Upper lobe of right lung (tissue), 1 donor: ENCODE measurements at regions not wholly inside any gene's neighbourhood (a gene's known extent, or its start where the extent isn't known, plus 50 kb on each side); places are given as distances from the start of the nearest gene placed in this dataset.

Experiments used
- ATAC-seq: fragments of 200-7000 bp; cut with Tn5 transposase; one replicate; pipeline ENCODE4 v1.9.1; 2020; ENCODE audit warnings: mild to moderate bottlenecking, moderate library complexity
- DNase-seq: peaks from one replicate; pipeline ENCODE4 v3.0.0-alpha.2; 2020
- H3K27ac ChIP-seq: fragments of 200-600 bp; one replicate; pipeline ENCODE4 v1.8.0; 2022
- H3K27me3 ChIP-seq: fragments of 200-600 bp; one replicate; pipeline ENCODE4 v1.8.0; 2022; ENCODE audit warnings: mild to moderate bottlenecking
- H3K36me3 ChIP-seq: fragments of 200-600 bp; one replicate; pipeline ENCODE4 v1.8.0; 2022
- H3K4me1 ChIP-seq: fragments of 200-600 bp; one replicate; pipeline ENCODE4 v1.8.0; 2022
- H3K4me3 ChIP-seq: fragments of 200-600 bp; one replicate; pipeline ENCODE4 v1.8.0; 2022; ENCODE audit warnings: mild to moderate bottlenecking
- H3K9me3 ChIP-seq: fragments of 200-600 bp; one replicate; pipeline ENCODE4 v1.8.0; 2022
- CTCF ChIP-seq: fragments of 200-600 bp; IDR thresholded peaks from one replicate; pipeline ENCODE4 v1.8.0; 2022; ENCODE audit warnings: antibody characterized with exemption
- intact Hi-C: fragments of 100-400 bp; cut with DNase I; formaldehyde crosslinking; loops from one replicate; pipeline ENCODE4 v1.11.0; 2022
- donor health status: DM: no; HTN: yes; CAD: no; lungs with severe emphysema.

DNA sequence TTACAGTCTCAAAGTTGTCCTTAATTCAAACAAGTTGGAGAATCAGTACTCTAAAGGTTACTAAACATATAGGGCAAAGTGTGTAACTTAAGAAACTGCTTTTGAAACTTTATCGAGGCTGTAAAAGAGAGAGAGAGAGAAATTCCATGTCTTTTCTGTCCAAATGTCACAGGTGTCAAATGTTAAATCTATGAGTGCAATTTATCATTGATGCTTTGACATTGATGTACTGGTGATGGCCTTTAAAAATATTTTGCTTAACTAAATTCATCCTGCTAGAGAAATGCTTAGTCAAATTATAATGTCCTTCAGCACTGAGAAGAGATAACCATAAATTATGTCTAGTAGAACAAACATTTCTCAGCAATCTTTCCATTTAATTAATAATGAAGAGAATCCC lies 1602.1 kb upstream of the TMEFF2 start:
- Histone ChIP-seq H3K36me3 (no peaks in the 10 kb centered on the region), H3K9me3 (no peaks in the 10 kb centered on the region), H3K4me3 (no peak overlapping the region), H3K4me1 (no peaks in the 10 kb centered on the region), H3K27ac (no peak overlapping the region), H3K27me3 (no peaks in the 10 kb centered on the region)
- TF ChIP-seq CTCF = no peak
- DNase-seq = no peak
- ATAC-seq = no peak
- intact Hi-C loops = no loop called here

DNA sequence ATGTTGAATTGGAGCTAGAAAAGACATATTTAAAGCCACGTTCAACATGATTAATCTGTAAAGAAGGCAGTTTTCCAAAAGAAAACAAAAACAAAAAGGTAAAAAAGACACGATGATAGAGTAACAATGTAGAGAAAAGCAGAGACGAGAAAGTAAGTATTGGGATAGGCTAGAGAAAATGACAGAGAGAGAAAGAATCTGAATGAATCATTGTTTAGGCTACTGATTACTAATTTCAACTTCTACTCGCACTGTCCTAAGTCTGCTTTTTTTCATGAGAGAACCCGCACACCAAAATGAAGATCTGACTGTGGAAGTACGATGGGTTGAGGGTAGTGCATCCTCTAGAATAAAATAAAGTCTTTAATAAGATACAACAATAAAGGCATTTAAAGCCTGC lies 1599.2 kb upstream of the TMEFF2 start:
- intact Hi-C loops = no loop called here
- H3K9me3 ChIP-seq = no peaks in the 10 kb centered on the region
- ATAC-seq (no peak), DNase-seq (no peak)
- no peak overlapping the region for H3K27ac ChIP-seq
- no peaks in the 10 kb centered on the region for H3K27me3 ChIP-seq
- TF ChIP-seq CTCF = no peak
- H3K4me1 ChIP-seq = no peaks in the 10 kb centered on the region
- H3K36me3 ChIP-seq = no peaks in the 10 kb centered on the region
- H3K4me3 ChIP-seq = no peak overlapping the region

DNA sequence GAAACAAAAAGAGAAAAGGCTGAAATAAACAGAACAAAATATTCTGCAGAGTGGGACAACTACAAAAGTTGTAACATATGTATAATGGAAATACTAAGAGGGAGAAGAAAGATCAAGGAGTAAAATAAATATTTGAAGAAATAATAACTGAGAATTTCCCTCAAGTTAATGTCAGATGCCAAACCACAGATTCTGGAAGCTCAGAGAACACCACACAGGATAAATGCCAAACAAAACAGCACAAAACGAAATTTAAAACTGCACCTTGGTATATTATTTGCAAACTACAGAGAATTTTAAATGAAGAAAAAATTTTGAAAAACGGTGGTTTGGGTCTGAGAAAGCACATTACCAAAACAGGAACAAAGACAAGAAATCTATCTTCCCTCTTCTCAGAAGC lies 1588.9 kb upstream of the TMEFF2 start:
- H3K4me1 ChIP-seq = no peaks in the 10 kb centered on the region
- intact Hi-C loops = no loop called here
- no peaks in the 10 kb centered on the region for H3K9me3 ChIP-seq
- TF ChIP-seq CTCF = no peak
- no peaks in the 10 kb centered on the region for H3K36me3 ChIP-seq
- DNase-seq (no peak), ATAC-seq (no peak)
- no peaks in the 10 kb centered on the region for H3K27me3 ChIP-seq
- no peak overlapping the region for H3K4me3 ChIP-seq
- H3K27ac ChIP-seq = no peak overlapping the region

- no peaks in the 10 kb centered on the region for H3K36me3 ChIP-seq
- H3K9me3 ChIP-seq = no peaks in the 10 kb centered on the region
- DNase-seq (no peak), ATAC-seq (no peak)
- no peaks in the 10 kb centered on the region for H3K27me3 ChIP-seq
- intact Hi-C loops = no loop called here
- H3K4me3 ChIP-seq = no peak overlapping the region
- no peaks in the 10 kb centered on the region for H3K4me1 ChIP-seq
- no peak for TF ChIP-seq CTCF
- no peak overlapping the region for H3K27ac ChIP-seq
Observed at GRCh38 chr2:193778293-193778692, 1583.6 kb upstream of the TMEFF2 start.

- ATAC-seq (no peak), DNase-seq (no peak)
- no peak overlapping the region for H3K27ac ChIP-seq
- H3K36me3 ChIP-seq = no peaks in the 10 kb centered on the region
- H3K4me3 ChIP-seq = no peak overlapping the region
- TF ChIP-seq CTCF = no peak
- intact Hi-C loops = no loop called here
- H3K27me3 ChIP-seq = no peaks in the 10 kb centered on the region
- no peaks in the 10 kb centered on the region for H3K9me3 ChIP-seq
- H3K4me1 ChIP-seq = no peaks in the 10 kb centered on the region
Observed at GRCh38 chr2:193776988-193777387, 1582.3 kb upstream of the TMEFF2 start.

- Histone ChIP-seq H3K36me3 (no peaks in the 10 kb centered on the region), H3K4me3 (no peak overlapping the region), H3K4me1 (no peaks in the 10 kb centered on the region), H3K9me3 (no peaks in the 10 kb centered on the region), H3K27ac (no peak overlapping the region), H3K27me3 (no peaks in the 10 kb centered on the region)
- TF ChIP-seq CTCF = no peak
- DNase-seq (no peak), ATAC-seq (no peak)
- intact Hi-C loops = no loop called here
Observed at GRCh38 chr2:193774166-193774565, 1579.4 kb upstream of the TMEFF2 start.
